T-helper 17 cell (primary cell): ENCODE measurements at regions not wholly inside any gene's neighbourhood (a gene's known extent, or its start where the extent isn't known, plus 50 kb on each side); places are given as distances from the start of the nearest gene placed in this dataset.
A peak's percentile ranks its signal among the peaks of the same experiment; 100 is the strongest.
"Not testable (repeated sequence)": the region's sequence is repeated elsewhere in the genome, so short reads cannot be mapped to it uniquely, and the experiment has no call there.

Source experiments
- ATAC-seq: fragments of 150-1000 bp; cut with Tn5 transposase; 2 replicates; pipeline ENCODE4 v1.10.0; 2021; ENCODE audit warnings: mild to moderate bottlenecking, moderate library complexity
- DNase-seq, 3 donors: peaks; one replicate each; pipeline versions ENCODE4 v3.0.0 to v3.0.0-alpha.2; 2020 to 2021
- H3K9me3 ChIP-seq: one replicate; pipeline ENCODE4 v1.7.0; 2013; ENCODE audit warnings: low read length, mild to moderate bottlenecking; ENCODE audit not compliant: control insufficient read depth, poor library complexity, severe bottlenecking
- H3K27ac Mint-ChIP-seq: one replicate; pipeline ENCODE4 v1.8.0; 2022; ENCODE audit warnings: mild to moderate bottlenecking, moderate library complexity, mixed read lengths
- H3K27me3 Mint-ChIP-seq: one replicate; pipeline ENCODE4 v1.8.0; 2022; ENCODE audit warnings: mixed read lengths
- H3K36me3 Mint-ChIP-seq: one replicate; pipeline ENCODE4 v1.8.0; 2022; ENCODE audit warnings: low read depth, mixed read lengths
- H3K4me1 Mint-ChIP-seq: one replicate; pipeline ENCODE4 v1.8.0; 2022; ENCODE audit warnings: mild to moderate bottlenecking, mixed read lengths
- H3K4me3 Mint-ChIP-seq: one replicate; pipeline ENCODE4 v1.8.0; 2022; ENCODE audit warnings: mild to moderate bottlenecking, moderate library complexity, mixed read lengths

DNA sequence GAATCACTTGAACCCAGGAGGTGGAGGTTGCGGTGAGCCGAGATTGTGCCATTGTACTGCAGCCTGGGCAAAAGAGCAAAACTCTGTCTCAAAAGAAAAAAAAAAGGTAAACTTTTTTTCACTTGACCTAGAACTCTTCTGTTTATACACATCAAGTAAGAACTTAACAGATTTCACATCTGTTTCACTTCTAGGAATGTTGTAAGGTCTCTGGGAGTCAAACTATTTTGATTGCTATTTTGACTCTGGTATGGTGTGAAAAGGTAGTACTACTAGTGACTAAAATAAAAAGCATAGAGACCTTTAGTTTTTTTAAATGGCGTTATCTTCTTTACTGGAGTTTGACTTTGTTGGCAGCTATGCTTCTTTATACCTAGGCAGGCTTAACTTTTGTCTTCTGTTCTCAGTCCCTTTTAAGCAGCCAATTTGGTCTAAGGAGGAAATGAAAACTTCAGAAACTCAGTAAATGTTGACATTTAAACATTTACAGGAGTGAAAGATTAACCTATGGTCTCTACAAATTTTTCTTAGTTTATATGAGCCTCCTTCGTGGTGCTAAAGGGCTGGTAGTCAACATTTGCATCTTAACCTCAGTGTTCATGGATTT is 84.7 kb downstream of the METTL2B start:
- H3K4me1 Mint-ChIP-seq, ATAC-seq, H3K27me3 Mint-ChIP-seq, H3K27ac Mint-ChIP-seq, H3K9me3 ChIP-seq, DNase-seq, H3K4me3 Mint-ChIP-seq, H3K36me3 Mint-ChIP-seq: not testable (repeated sequence)

DNA sequence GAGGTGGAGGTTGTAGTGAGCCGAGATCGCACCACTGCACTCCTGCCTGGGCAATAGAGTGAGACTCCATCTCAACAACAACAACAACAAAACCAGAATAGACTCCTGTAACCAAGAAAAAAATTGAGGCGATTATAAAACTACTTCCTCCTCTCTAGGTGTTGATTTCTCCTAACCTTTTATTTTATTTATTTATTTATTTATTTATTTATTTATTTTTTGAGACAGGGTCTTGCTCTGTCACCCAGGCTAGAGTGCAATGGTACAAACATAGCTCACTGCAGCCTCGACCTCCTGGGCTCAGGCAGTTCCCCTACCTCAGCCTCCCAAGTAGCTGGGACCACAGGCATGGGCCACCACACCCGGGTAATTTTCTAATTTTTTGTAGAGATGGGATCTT is 86.2 kb downstream of the METTL2B start:
- not testable (repeated sequence) for ATAC-seq, H3K4me1 Mint-ChIP-seq, H3K4me3 Mint-ChIP-seq, H3K36me3 Mint-ChIP-seq, H3K9me3 ChIP-seq, H3K27ac Mint-ChIP-seq, DNase-seq, H3K27me3 Mint-ChIP-seq

DNA sequence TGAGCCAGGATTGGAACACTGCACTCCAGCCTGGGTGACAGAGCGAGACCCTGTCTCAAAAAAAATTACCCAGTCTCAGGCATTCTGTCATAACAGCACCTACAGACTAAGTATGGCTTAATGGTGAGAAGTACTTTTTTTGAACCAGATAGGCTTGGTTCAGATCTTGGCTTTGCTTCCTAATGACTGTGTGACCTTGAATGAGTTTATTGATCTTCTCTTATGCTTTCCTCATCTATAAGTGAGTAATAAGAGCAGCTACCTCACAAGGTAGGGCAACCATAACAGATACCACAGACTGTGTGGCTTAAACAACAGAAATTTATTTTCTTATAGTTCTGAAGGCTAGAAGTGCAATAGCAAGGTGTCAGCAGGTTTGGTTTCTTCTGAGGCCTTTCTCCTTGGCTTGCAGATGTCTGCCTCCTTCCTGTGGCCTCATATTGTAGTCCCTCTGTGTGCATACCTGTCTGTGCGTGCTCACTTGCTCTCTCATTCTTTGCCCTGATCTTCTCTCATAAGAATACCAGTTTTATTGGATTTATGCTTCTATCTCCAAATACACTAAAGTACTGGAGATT is 87.7 kb downstream of the METTL2B start:
- H3K4me3 Mint-ChIP-seq, ATAC-seq, DNase-seq, H3K9me3 ChIP-seq, H3K36me3 Mint-ChIP-seq, H3K27me3 Mint-ChIP-seq: not testable (repeated sequence)
- Mint-ChIP-seq H3K4me1 (peaks cover 13% of the 10 kb centered on the region), H3K27ac (peak overlapping the region; percentile 2)

DNA sequence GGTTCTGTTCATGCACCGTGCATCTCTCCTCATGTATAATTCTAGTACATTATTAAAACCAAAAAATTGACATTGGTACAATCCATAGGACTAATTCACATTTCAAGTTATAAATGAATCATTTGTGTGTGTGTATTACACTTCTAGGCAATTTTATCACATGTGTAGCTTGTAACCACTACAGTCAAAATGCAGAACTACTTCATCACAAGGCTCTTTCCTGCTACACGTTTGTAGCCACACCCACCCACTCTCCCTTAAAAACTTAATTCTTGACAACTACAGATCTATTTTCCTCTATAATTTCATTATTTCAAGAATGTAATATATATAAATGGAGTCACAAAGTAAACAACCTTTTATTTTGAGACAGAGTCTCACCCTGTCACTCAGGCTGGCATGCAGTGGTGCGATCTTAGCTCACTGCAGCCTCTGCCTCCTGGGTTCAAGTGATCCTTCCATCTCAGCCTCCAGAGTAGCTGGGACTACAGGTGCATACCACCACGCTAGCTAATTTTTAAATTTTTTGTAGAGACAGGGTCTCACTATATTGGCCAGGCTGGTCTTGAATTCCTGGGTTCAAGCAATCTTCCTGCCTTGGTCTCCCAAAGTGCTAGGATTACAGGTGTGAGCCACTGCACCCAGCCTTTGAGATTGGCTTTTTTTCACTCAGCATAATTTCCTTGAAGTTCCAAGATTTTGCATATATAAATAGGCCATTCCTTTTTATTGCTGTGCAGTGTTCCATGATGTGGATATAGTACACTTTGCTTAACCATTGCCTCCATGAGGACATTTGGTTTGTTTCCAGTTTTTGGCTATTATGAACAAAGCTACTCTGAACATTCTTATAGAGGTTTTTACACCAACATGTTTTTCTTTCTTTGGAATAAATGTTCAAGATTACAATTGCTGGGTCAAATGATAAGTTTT is 88.7 kb downstream of the METTL2B start:
- H3K4me1 Mint-ChIP-seq: peaks cover 11% of the 10 kb centered on the region
- not testable (repeated sequence) for H3K9me3 ChIP-seq, ATAC-seq, DNase-seq, H3K36me3 Mint-ChIP-seq, H3K27me3 Mint-ChIP-seq, H3K4me3 Mint-ChIP-seq
- H3K27ac Mint-ChIP-seq: peak overlapping the region; percentile 2

DNA sequence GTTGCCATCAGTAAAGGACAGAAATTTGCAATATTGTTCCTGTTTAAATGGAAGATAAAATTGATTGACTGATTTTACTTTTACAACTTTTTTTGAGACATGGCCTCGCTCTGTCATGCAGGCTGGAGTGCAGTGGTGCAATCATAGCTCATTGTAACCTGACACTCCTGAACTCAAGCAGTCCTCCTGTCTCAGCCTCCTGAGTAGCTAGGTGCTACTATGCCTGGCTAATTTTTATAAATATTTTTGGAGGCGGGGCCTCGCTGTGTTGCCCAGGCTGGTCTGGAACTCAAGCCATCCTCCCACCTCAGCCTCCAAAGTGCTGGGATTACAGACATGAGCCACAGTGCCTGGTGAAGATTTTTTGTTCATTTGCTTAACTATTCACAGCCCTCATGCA is 96.8 kb upstream of the GARIN1A start:
- H3K4me3 Mint-ChIP-seq, ATAC-seq, H3K36me3 Mint-ChIP-seq, H3K9me3 ChIP-seq, H3K27me3 Mint-ChIP-seq, DNase-seq, H3K27ac Mint-ChIP-seq, H3K4me1 Mint-ChIP-seq: not testable (repeated sequence)

DNA sequence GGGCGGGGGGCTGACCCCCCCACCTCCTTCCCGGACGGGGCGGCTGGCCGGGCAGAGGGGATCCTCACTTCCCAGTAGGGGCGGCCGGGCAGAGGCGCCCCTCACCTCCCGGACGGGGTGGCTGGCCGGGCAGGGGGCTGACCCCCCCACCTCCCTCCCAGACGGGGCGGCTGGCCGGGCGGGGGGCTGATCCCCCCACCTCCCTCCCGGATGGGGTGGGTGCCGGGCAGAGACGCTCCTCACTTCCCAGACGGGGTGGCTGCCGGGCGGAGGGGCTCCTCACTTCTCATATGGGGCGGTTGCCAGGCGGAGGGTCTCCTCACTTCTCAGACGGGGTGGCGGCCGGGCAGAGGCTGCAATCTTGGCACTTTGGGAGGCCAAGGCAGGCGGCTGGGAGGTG is 95.1 kb upstream of the GARIN1A start:
- not testable (repeated sequence) for H3K36me3 Mint-ChIP-seq, H3K9me3 ChIP-seq, H3K4me3 Mint-ChIP-seq, H3K4me1 Mint-ChIP-seq, ATAC-seq, DNase-seq, H3K27ac Mint-ChIP-seq, H3K27me3 Mint-ChIP-seq

DNA sequence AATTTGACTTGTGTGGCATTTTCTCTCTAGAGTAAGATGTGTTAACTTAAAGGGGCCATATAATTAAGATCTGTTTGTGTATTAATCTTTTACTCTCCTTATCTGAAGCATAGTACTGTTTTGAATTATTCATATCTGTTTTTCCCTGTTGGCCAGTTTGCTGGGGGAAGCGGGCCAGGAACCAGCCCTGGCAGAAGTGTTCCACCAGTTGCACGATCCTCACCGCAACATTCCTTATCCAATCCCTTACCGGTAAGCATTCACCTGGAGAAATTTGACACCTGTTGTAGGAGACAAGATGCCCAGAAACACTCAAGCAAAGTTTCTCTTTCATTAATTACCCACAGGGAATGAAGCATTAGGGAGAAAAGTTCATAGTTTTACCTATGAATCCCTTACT is 92.2 kb upstream of the GARIN1A start:
- H3K4me3 Mint-ChIP-seq, H3K4me1 Mint-ChIP-seq, H3K27me3 Mint-ChIP-seq, H3K9me3 ChIP-seq, H3K27ac Mint-ChIP-seq, DNase-seq, ATAC-seq, H3K36me3 Mint-ChIP-seq: not testable (repeated sequence)

DNA sequence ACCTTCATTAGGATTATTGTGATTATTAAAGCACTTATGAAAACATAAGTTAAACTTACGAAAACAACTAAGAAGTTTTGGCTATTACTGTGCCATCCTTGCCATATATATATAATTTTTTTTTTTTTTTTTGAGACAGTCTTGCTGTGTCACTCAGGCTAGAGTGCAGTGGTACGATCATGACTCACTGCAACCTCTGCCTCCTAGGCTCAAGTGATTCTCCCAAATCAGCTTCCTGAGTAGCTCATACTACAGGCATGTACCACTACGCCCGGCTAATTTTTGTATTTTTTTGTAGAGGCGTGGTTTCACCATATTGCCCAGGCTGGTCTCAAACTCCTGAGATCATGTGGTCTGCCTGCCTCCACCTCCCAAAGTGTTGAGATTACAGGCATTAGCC is 91.0 kb upstream of the GARIN1A start:
- not testable (repeated sequence) for ATAC-seq, H3K4me1 Mint-ChIP-seq, H3K36me3 Mint-ChIP-seq, DNase-seq, H3K27me3 Mint-ChIP-seq, H3K9me3 ChIP-seq, H3K4me3 Mint-ChIP-seq, H3K27ac Mint-ChIP-seq

DNA sequence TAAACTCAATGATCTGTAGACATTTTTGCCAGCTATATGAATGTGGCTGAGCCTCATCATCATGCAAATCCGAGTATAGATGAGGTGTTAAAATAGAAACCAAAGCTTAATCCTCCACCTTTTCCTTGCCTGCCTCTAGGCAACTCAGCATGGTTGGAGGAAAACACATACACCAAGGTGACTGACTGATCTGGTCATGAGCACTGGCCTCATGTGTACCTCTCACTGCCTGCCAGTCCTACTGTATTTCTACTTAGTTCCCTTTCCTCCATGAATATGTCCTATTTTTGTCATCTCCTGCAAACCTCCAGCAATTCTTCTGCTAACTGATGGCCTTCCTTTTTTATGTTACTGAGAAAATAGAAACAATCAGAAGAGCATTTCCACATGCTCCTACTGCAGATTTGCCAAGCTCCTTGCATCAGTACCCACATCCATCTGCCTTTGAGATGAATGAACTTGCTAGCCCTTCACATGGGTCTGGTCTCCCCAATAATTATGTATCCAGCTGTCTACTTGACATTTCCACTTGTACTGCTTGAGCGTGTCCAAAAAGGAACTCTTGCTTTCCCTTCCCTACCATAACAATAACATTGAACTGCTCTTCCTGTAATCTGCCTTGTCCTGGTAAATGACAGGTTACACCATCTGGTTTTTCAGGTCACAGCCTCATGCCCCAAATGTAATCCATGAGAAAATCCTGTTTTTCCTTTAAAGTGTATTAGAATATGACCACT is 90.1 kb upstream of the GARIN1A start:
- peaks cover 15% of the 10 kb centered on the region for H3K4me1 Mint-ChIP-seq
- H3K4me3 Mint-ChIP-seq, H3K27me3 Mint-ChIP-seq: not testable (repeated sequence)

DNA sequence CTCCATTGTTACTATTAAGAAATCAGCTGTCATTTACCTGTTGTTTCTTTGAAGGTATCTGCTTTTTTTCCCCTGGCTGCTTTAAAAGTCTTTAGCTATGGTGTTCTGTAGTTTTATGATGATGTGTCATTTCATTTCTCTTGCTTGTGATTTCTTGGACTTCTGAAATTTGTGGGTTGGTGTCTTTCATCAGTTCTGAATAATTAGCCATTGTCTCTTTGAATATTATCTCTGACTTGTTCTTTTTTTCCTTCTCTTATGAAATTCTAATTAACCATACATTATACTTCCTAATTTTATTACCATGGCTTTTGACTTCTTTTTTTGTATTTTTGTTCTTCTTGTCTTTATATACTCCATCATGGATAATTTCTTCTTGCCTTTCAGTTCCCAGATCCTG is 85.4 kb upstream of the GARIN1A start:
- not testable (repeated sequence) for H3K36me3 Mint-ChIP-seq, H3K27me3 Mint-ChIP-seq, DNase-seq, H3K9me3 ChIP-seq, ATAC-seq
- Mint-ChIP-seq H3K27ac (peak overlapping the region; percentile 66), H3K4me1 (peaks cover 18% of the 10 kb centered on the region), H3K4me3 (peak overlapping the region; percentile 63)

More for the DNA sequence above, 90.1 kb upstream of the GARIN1A start:
- not testable (repeated sequence) for H3K27ac Mint-ChIP-seq, H3K9me3 ChIP-seq, DNase-seq, ATAC-seq, H3K36me3 Mint-ChIP-seq

DNA sequence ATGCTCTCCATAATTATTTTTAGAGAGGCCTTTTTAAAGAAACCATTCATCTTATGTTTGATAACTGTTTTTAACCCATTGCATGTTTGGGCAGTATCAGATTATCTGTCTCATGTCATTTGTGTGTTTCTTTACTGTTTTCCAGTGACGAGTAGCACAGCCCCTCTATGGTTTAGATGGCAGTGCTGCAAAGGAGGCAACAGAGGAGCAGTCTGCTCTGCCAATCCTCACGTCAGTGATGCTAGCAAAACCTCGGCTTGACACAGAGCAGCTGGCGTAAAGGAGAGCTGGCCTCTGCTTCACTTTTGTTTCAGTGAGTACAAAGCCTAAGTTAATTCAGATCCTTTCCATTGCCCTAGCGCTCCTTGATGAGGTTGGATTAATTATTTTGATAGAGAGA is 80.4 kb upstream of the GARIN1A start:
- DNase-seq (no peak), ATAC-seq (no peak)
- peaks cover 8% of the 10 kb centered on the region for H3K36me3 Mint-ChIP-seq

DNA sequence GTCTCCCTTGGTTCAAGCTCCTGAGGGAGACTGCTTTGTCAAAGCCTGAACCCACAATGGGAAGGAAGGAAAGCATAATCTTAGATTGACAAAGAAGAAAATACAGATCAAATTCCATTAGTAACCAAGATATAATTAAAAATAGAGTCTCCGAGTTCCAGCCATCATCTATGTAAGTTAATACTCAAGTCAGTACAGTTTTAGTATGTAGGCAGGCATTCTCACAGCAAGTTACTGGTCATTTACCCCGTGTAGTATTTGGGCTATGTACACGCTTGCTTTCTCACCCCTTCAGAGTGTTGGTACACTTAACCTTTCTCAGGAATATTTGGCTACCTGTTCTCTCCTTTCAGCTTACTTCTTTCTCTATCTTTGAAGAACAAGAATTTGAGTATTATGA is 79.9 kb upstream of the GARIN1A start:
- H3K4me3 Mint-ChIP-seq, ATAC-seq, H3K36me3 Mint-ChIP-seq, H3K27ac Mint-ChIP-seq, H3K27me3 Mint-ChIP-seq, DNase-seq, H3K9me3 ChIP-seq: not testable (repeated sequence)
- H3K4me1 Mint-ChIP-seq: peaks cover 12% of the 10 kb centered on the region

More for the DNA sequence above, 80.4 kb upstream of the GARIN1A start:
- Mint-ChIP-seq H3K27me3 (no peaks in the 10 kb centered on the region), H3K4me3 (no peak overlapping the region), H3K4me1 (peaks cover 11% of the 10 kb centered on the region), H3K27ac (no peak overlapping the region)
- no peaks in the 10 kb centered on the region for H3K9me3 ChIP-seq

DNA sequence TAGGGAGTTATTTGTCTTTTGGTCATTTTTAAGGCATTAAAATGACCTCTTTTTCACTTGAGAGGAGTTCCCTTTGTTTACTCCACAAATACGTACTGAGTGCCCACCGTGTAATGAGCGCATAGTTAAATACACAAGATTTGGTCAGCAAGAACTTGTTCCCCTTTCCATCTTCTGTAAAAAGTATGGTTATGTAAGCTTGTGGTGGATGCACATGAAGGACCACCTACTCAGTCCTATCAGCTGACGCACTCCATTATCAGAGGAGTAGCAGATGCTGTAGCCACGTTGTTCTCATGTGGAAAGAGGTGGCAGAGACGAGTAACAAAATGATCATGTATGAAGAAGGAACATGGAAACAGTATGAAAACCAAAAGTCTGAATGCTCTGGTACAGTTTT is 78.0 kb upstream of the GARIN1A start:
- not testable (repeated sequence) for H3K27me3 Mint-ChIP-seq, H3K9me3 ChIP-seq, H3K27ac Mint-ChIP-seq, H3K36me3 Mint-ChIP-seq, ATAC-seq, H3K4me3 Mint-ChIP-seq, H3K4me1 Mint-ChIP-seq, DNase-seq
